H1 (cell line): ENCODE measurements at regions not wholly inside any gene's neighbourhood (a gene's known extent, or its start where the extent isn't known, plus 50 kb on each side); places are given as distances from the start of the nearest gene placed in this dataset.

Source experiments
- SIN3A ChIP-seq, 2 experiments: IDR thresholded peaks in 1 of 2; conservative IDR thresholded peaks in 1 of 2; 2 replicates each; pipeline ENCODE4 v1.6.1; 2011 to 2012; ENCODE audit warnings: low read length in 2 of 2, improper control_type of control experiment in 1 of 2, low read depth in 1 of 2, mild to moderate bottlenecking in 1 of 2

DNA sequence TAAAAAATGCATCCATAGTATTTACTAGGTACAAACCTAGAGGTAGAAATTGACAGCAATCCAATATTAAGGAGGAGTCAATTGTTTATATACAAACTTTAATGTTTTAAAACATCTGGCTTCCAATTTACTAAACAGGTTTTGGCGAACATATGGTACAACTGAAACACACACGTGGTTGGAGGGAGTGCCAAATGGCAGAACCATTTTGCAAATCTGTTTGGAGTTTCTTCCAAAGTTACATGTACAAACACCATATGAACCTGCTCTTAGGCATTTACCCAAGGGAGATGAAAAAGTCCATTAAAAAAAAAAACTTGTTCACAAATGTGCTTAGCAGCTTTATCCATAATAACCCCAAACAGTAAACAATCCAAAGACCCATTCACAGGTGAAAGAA is 159.8 kb upstream of the MYOCD start (continued):
- TF ChIP-seq SIN3A (conservative IDR thresholded peaks at IDR 0.05 in 1 of 2, IDR thresholded peaks at IDR 0.05 in 1 of 2; ENCODE audit: low read depth in 1 of 2, low read length in 2 of 2), result no peak
